ENCODE measurements at regions not wholly inside any gene's neighbourhood (a gene's known extent, or its start where the extent isn't known, plus 50 kb on each side); places are given as distances from the start of the nearest gene placed in this dataset.

- no peaks in the 10 kb centered on the region for H3K4me1 ChIP-seq (ENCODE audit: control insufficient read depth in 1 of 2, insufficient read depth in 2 of 2, low read length in 2 of 2)
- peaks cover 23% of the 10 kb centered on the region for H3K27me3 ChIP-seq (ENCODE audit: insufficient read depth, low read length)
- no peaks in the 10 kb centered on the region for H4K20me1 ChIP-seq (ENCODE audit: insufficient read depth)
- no peaks in the 10 kb centered on the region for H3K36me3 ChIP-seq (ENCODE audit: control insufficient read depth in 1 of 2, insufficient read depth in 2 of 2, low read length in 2 of 2)
- POLR2A ChIA-PET, result no interaction called here
- H3K27ac ChIP-seq (ENCODE audit: low read depth, low read length), result no peak overlapping the region
- no peak overlapping the region for H2AFZ ChIP-seq (ENCODE audit: low read depth, low read length, poor library complexity, severe bottlenecking)
- no TSS peak for BruUV-seq (replicated peaks)
- no peak for ATAC-seq
- no peaks in the 10 kb centered on the region for H3K9me3 ChIP-seq (ENCODE audit: control insufficient read depth in 1 of 2, insufficient read depth in 1 of 2, low read depth in 1 of 2, low read length in 2 of 2)
- no peak for TF ChIP-seq ZNF274 (IDR thresholded peaks at IDR 0.05; ENCODE audit: low read depth, low read length)
- TF ChIP-seq CEBPB (IDR thresholded peaks at IDR 0.05; ENCODE audit: low read depth), result no peak
- no peak for TF ChIP-seq ATF3 (IDR thresholded peaks at IDR 0.05)
- no peak for TF ChIP-seq SIN3A (IDR thresholded peaks at IDR 0.05; ENCODE audit: low read depth)
- TF ChIP-seq CBX3 (IDR thresholded peaks at IDR 0.05; ENCODE audit: low read depth), result no peak
- no peak for TF ChIP-seq CTCF (IDR thresholded peaks at IDR 0.05 in 2 of 3, conservative IDR thresholded peaks at IDR 0.05 in 1 of 3; ENCODE audit: borderline replicate concordance in 1 of 3, insufficient read depth in 1 of 3, low read depth in 2 of 3, low read length in 2 of 3)
- no peak for TF ChIP-seq ZBTB33 (IDR thresholded peaks at IDR 0.05; ENCODE audit: extremely low read depth, insufficient replicate concordance, low read length)
- TF ChIP-seq EGR1 (IDR thresholded peaks at IDR 0.05; ENCODE audit: low read depth), result no peak
- no peak for TF ChIP-seq MAX (IDR thresholded peaks at IDR 0.05)
- no peak for TF ChIP-seq SP1 (IDR thresholded peaks at IDR 0.05; ENCODE audit: low read depth)
- H3K9me2 ChIP-seq (ENCODE audit: insufficient read depth), result no peaks in the 10 kb centered on the region
- intact Hi-C loops (cut with micrococcal nuclease), result no loop called here
- DNase-seq (ENCODE audit: low read depth, low spot score), result no peak
- CTCF ChIA-PET, result no interaction called here
- H3K4me2 ChIP-seq (ENCODE audit: low read length), result no peak overlapping the region
- H3K79me2 ChIP-seq (ENCODE audit: insufficient read depth, low read length), result no peaks in the 10 kb centered on the region
- RAD21 ChIA-PET (ENCODE audit: low non-redundant PET in 1 of 2, low total read pairs in 2 of 2, uncharacterized antibody in 2 of 2, unreplicated experiment in 2 of 2), result no interaction called here
- no peak overlapping the region for H3K9ac ChIP-seq (ENCODE audit: low read length)
- no peak overlapping the region for H3K4me3 ChIP-seq (replicated peaks in 1 of 2; ENCODE audit: low read depth in 1 of 2, low read length in 2 of 2)
Observed at GRCh38 chr22:49157529-49158339, 669.9 kb downstream of the BRD1 start.
